SK-N-SH (cell line): ENCODE measurements at regions not wholly inside any gene's neighbourhood (a gene's known extent, or its start where the extent isn't known, plus 50 kb on each side); places are given as distances from the start of the nearest gene placed in this dataset.

Experiments
- CTCF ChIA-PET: fragments of 300-600, 350-600 bp; formaldehyde crosslinking; extraction: SDS; loops from one replicate; lab custom pipeline; 2021; lab: Yijun Ruan, JAX
- POLR2A ChIA-PET: fragments of 350-600 bp; sonication (Branson Sonifier 250); formaldehyde crosslinking; extraction: SDS; loops from one replicate; lab custom pipeline; 2020; ENCODE audit warnings: antibody characterized with exemption, inconsistent platforms; lab: Yijun Ruan, JAX
- DNase-seq: peaks from one replicate; pipeline ENCODE4 v3.0.0; 2012
- H2AFZ ChIP-seq: fragments of 200-600 bp; sonication (generic); 2 replicates; pipeline ENCODE4 v1.8.1; 2016; ENCODE audit warnings: antibody characterized with exemption, mild to moderate bottlenecking, low read depth
- H3F3A ChIP-seq: fragments of 200-600 bp; sonication (generic); replicated peaks from 2 replicates; pipeline ENCODE3; 2016; ENCODE audit warnings: antibody characterized with exemption, mild to moderate bottlenecking; ENCODE audit not compliant: insufficient read depth
- H3K27ac ChIP-seq, 2 experiments: fragments of 200-500 bp in 1 of 2; fragments of 200-600 bp in 1 of 2; sonication (Bioruptor generic) in 1 of 2; sonication (generic), shearing (Covaris generic) in 1 of 2; 2 replicates each; pipeline versions ENCODE4 v1.5.1 to v1.6.1; 2014 to 2016; ENCODE audit warnings: low read depth in 2 of 2, inconsistent platforms in 1 of 2, low read length in 1 of 2, mild to moderate bottlenecking in 1 of 2, mixed read lengths in 1 of 2
- H3K27me3 ChIP-seq: fragments of 200-600 bp; sonication (generic), shearing (Covaris generic); 2 replicates; pipeline ENCODE4 v1.6.1; 2016; ENCODE audit warnings: mixed run types; ENCODE audit not compliant: insufficient read depth
- H3K36me3 ChIP-seq, 2 experiments: fragments of 200-500 bp in 1 of 2; fragments of 200-600 bp in 1 of 2; sonication (Bioruptor generic) in 1 of 2; sonication (generic) in 1 of 2; replicated peaks in 1 of 2; 2 replicates each; pipeline versions ENCODE3 to v1.5.1; 2014 to 2016; ENCODE audit warnings: low read length in 1 of 2, mild to moderate bottlenecking in 1 of 2; ENCODE audit not compliant: insufficient read depth in 2 of 2, control insufficient read depth in 1 of 2
- H3K4me1 ChIP-seq, 2 experiments: fragments of 200-500 bp in 1 of 2; fragments of 200-600 bp in 1 of 2; sonication (Bioruptor generic) in 1 of 2; sonication (generic), shearing (Covaris generic) in 1 of 2; 2 replicates each; pipeline versions ENCODE4 v1.5.1 to v1.6.1; 2014 to 2016; ENCODE audit warnings: low read depth in 1 of 2, low read length in 1 of 2, mixed run types in 1 of 2; ENCODE audit not compliant: insufficient read depth in 2 of 2, control insufficient read depth in 1 of 2
- H3K4me2 ChIP-seq: fragments of 200-600 bp; sonication (generic), shearing (Covaris generic); 2 replicates; pipeline ENCODE4 v1.6.1; 2017; ENCODE audit warnings: mixed run types
- H3K4me3 ChIP-seq, 2 experiments: fragments of 200-500 bp in 1 of 2; fragments of 200-600 bp in 1 of 2; sonication (Bioruptor generic) in 1 of 2; sonication (generic), shearing (Covaris generic) in 1 of 2; 2 replicates each; pipeline versions ENCODE4 v1.5.1 to v1.8.1; 2014 to 2016; ENCODE audit warnings: low read depth in 2 of 2, inconsistent platforms in 1 of 2, low read length in 1 of 2, mild to moderate bottlenecking in 1 of 2, mixed read lengths in 1 of 2, moderate library complexity in 1 of 2
- H3K79me2 ChIP-seq: fragments of 200-600 bp; sonication (generic); 2 replicates; pipeline ENCODE4 v1.8.1; 2017; ENCODE audit warnings: mild to moderate bottlenecking; ENCODE audit not compliant: insufficient read depth
- H3K9ac ChIP-seq: fragments of 200-600 bp; sonication (generic); 2 replicates; pipeline ENCODE4 v1.6.1; 2017; ENCODE audit warnings: mixed run types
- H3K9me2 ChIP-seq: fragments of 200-600 bp; sonication (generic); 2 replicates; pipeline ENCODE4 v1.6.1; 2017; ENCODE audit warnings: mixed run types
- H3K9me3 ChIP-seq: fragments of 200-600 bp; sonication (generic); 2 replicates; pipeline ENCODE4 v1.6.1; 2017; ENCODE audit warnings: mixed run types, mild to moderate bottlenecking, moderate library complexity
- H4K20me1 ChIP-seq: fragments of 200-600 bp; sonication (generic); 2 replicates; pipeline ENCODE4 v1.6.1; 2017; ENCODE audit warnings: mild to moderate bottlenecking, mixed run types; ENCODE audit not compliant: insufficient read depth
- CHD2 ChIP-seq: fragments of 150-350 bp; IDR thresholded peaks from 2 replicates; pipeline ENCODE4 v1.6.1; 2018; ENCODE audit warnings: low read length; ENCODE audit not compliant: partially characterized antibody
- EP300 ChIP-seq, 2 experiments: IDR thresholded peaks; 2 replicates each; pipeline versions ENCODE4 v1.4.0 to v1.6.1; 2012; ENCODE audit warnings: borderline replicate concordance in 1 of 2, low read depth in 1 of 2, low read length in 1 of 2
- FOXM1 ChIP-seq: IDR thresholded peaks from 2 replicates; pipeline ENCODE4 v1.4.0; 2012; ENCODE audit warnings: low read depth, mild to moderate bottlenecking
- GABPA ChIP-seq: IDR thresholded peaks from 2 replicates; pipeline ENCODE4 v1.4.0; 2012; ENCODE audit warnings: low read depth, mild to moderate bottlenecking
- GATA2 ChIP-seq: sonication (generic); formaldehyde crosslinking; IDR thresholded peaks from 2 replicates; pipeline ENCODE4 v1.5.0; 2020; ENCODE audit warnings: mild to moderate bottlenecking, missing genetic modification reagents
- JUND ChIP-seq: IDR thresholded peaks from 2 replicates; pipeline ENCODE4 v1.4.0; 2012
- MEF2A ChIP-seq: IDR thresholded peaks from 2 replicates; pipeline ENCODE4 v1.4.0; 2012; ENCODE audit warnings: low read depth, borderline replicate concordance
- RAD21 ChIP-seq: IDR thresholded peaks from 2 replicates; pipeline ENCODE4 v1.6.1; 2012; ENCODE audit warnings: mild to moderate bottlenecking, low read length
- REST ChIP-seq: IDR thresholded peaks from 2 replicates; pipeline ENCODE4 v1.6.1; 2012; ENCODE audit warnings: mild to moderate bottlenecking, low read depth, low read length, moderate library complexity
- RXRA ChIP-seq: IDR thresholded peaks from 2 replicates; pipeline ENCODE4 v1.4.0; 2012; ENCODE audit warnings: low read depth, mild to moderate bottlenecking, borderline replicate concordance
- SIN3A ChIP-seq: IDR thresholded peaks from 2 replicates; pipeline ENCODE4 v1.6.1; 2012; ENCODE audit warnings: low read depth, mild to moderate bottlenecking, low read length, moderate library complexity, borderline replicate concordance
- TAF1 ChIP-seq: IDR thresholded peaks from 2 replicates; pipeline ENCODE4 v1.6.1; 2012; ENCODE audit warnings: low read depth, mild to moderate bottlenecking, low read length, moderate library complexity, borderline replicate concordance
- TCF12 ChIP-seq: IDR thresholded peaks from 2 replicates; pipeline ENCODE4 v1.4.0; 2012
- TEAD4 ChIP-seq: IDR thresholded peaks from 2 replicates; pipeline ENCODE4 v1.4.0; 2012; ENCODE audit warnings: mild to moderate bottlenecking, borderline replicate concordance; ENCODE audit not compliant: insufficient read depth
- USF2 ChIP-seq: fragments of 150-350 bp; IDR thresholded peaks from 2 replicates; pipeline ENCODE4 v1.6.1; 2017; ENCODE audit warnings: antibody characterized with exemption, low read length, low read depth, borderline replicate concordance
- YY1 ChIP-seq: IDR thresholded peaks from 2 replicates; pipeline ENCODE4 v1.4.0; 2012; ENCODE audit warnings: low read depth, mild to moderate bottlenecking
- ZBTB33 ChIP-seq: IDR thresholded peaks from 2 replicates; pipeline ENCODE4 v1.4.0; 2012; ENCODE audit warnings: low read depth, borderline replicate concordance
- WGBS: methylation state at CpG from one replicate; pipeline ENCODE4 v1.1.6; 2017; ENCODE audit warnings: low lambda C conversion rate; 5-methylcytosine and 5-hydroxymethylcytosine counted together

- H3K36me3 ChIP-seq: no peaks in the 10 kb centered on the region
- H3K4me2 ChIP-seq: no peak overlapping the region
- POLR2A ChIA-PET: no interaction called here
- CTCF ChIA-PET: interaction anchor here (1.1 to 2.1 kb wide), 3 partner anchors 13 to 175 kb away, joined by 3 to 14 read pairs (median 3); no protein-coding TSS in a partner anchor
- no peaks in the 10 kb centered on the region for H3K79me2 ChIP-seq
- H3K9me3 ChIP-seq: no peaks in the 10 kb centered on the region
- no peaks in the 10 kb centered on the region for H3K27me3 ChIP-seq
- H3K4me1 ChIP-seq: no peaks in the 10 kb centered on the region
- TF ChIP-seq CHD2 (no peak), YY1 (no peak), TCF12 (no peak), EP300 (IDR thresholded peaks at IDR 0.05; ENCODE audit: borderline replicate concordance in 1 of 2, low read depth in 1 of 2, low read length in 1 of 2) (no peak), GABPA (no peak)
- H3K4me3 ChIP-seq: no peak overlapping the region
- 65% methylated on average over 3 of the region's 3 CpGs for WGBS
- no peak overlapping the region for H3K27ac ChIP-seq
- no peaks in the 10 kb centered on the region for H3K9me2 ChIP-seq
- H3F3A ChIP-seq: no peaks in the 10 kb centered on the region
- H2AFZ ChIP-seq: no peak overlapping the region
- DNase-seq: no peak
- H3K9ac ChIP-seq: no peak overlapping the region
- no peaks in the 10 kb centered on the region for H4K20me1 ChIP-seq
Measured at GRCh38 chr6:18328540-18328939, 58.6 kb upstream of the RNF144B start.

GRCh38 chr6:18328070-18328469 is 59.1 kb upstream of the RNF144B start:
- Histone ChIP-seq H3K4me2 (no peak overlapping the region), H4K20me1 (no peaks in the 10 kb centered on the region), H3F3A (no peaks in the 10 kb centered on the region), H3K27ac (no peak overlapping the region), H2AFZ (no peak overlapping the region), H3K9me3 (no peaks in the 10 kb centered on the region), H3K36me3 (no peaks in the 10 kb centered on the region), H3K9ac (no peak overlapping the region), H3K9me2 (no peaks in the 10 kb centered on the region), H3K4me3 (no peak overlapping the region), H3K4me1 (no peaks in the 10 kb centered on the region), H3K79me2 (no peaks in the 10 kb centered on the region), H3K27me3 (no peaks in the 10 kb centered on the region)
- no peak for DNase-seq
- WGBS: 96% methylated on average over 2 of the region's 2 CpGs
- no peak for TF ChIP-seq ZBTB33
- no peak for TF ChIP-seq RAD21
- POLR2A ChIA-PET: no interaction called here
- CTCF ChIA-PET: interaction anchor here (0.9 to 2.1 kb wide), 4 partner anchors 12 to 178 kb away, joined by 3 to 14 read pairs (median 4); no protein-coding TSS in a partner anchor

- Histone ChIP-seq H3K27me3 (no peaks in the 10 kb centered on the region), H2AFZ (no peak overlapping the region), H3K9ac (no peak overlapping the region), H3K79me2 (no peaks in the 10 kb centered on the region), H3K4me2 (no peak overlapping the region), H3K36me3 (no peaks in the 10 kb centered on the region), H3F3A (no peaks in the 10 kb centered on the region), H3K9me2 (no peaks in the 10 kb centered on the region), H3K4me3 (no peak overlapping the region), H3K4me1 (no peaks in the 10 kb centered on the region), H3K9me3 (no peaks in the 10 kb centered on the region), H3K27ac (no peak overlapping the region), H4K20me1 (no peaks in the 10 kb centered on the region)
- ChIA-PET CTCF (interaction anchor here (0.9 to 2.1 kb wide), 3 partner anchors 12 to 178 kb away, joined by 3 to 14 read pairs (median 4); no protein-coding TSS in a partner anchor), POLR2A (no interaction called here)
- no peak for DNase-seq
- 83% methylated on average over 5 of the region's 5 CpGs for WGBS
- TF ChIP-seq RAD21 (no peak), CHD2 (no peak), REST (no peak), SIN3A (no peak), GABPA (no peak), GATA2 (no peak), USF2 (no peak), JUND (no peak), TEAD4 (no peak), FOXM1 (no peak), MEF2A (no peak), RXRA (no peak), TAF1 (no peak)
Measured at GRCh38 chr6:18327626-18328025, 59.5 kb upstream of the RNF144B start.
